ENCODE measurements at regions not wholly inside any gene's neighbourhood (a gene's known extent, or its start where the extent isn't known, plus 50 kb on each side); places are given as distances from the start of the nearest gene placed in this dataset.

DNA sequence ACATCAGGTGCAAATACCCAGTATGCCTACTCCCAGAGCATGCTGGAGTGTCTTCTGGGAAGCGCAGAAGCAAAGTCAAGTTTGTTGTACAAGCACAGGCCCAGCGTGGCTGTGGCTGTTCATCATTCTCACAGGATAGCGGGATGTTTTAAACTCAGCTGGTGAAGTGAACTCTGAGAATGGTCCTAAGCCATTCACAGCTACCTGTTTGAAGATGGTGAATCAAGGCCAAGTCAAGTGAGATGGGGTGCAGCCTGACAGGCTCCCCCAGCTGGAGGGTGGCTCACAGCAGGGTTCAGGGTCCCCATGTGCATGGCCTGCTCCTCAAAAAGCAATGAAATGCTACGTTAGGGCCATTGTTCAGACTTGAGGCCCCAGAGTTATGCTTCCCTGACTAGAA is 304.7 kb upstream of the FOXQ1 start:
- Histone ChIP-seq H3K4me3 (replicated peaks in 1 of 2; ENCODE audit: low read depth in 1 of 2, low read length in 2 of 2) (no peak overlapping the region), H3K36me3 (ENCODE audit: control insufficient read depth in 1 of 2, insufficient read depth in 2 of 2, low read length in 2 of 2) (no peaks in the 10 kb centered on the region), H3K9me3 (ENCODE audit: control insufficient read depth in 1 of 2, insufficient read depth in 1 of 2, low read depth in 1 of 2, low read length in 2 of 2) (no peaks in the 10 kb centered on the region), H3K9me2 (ENCODE audit: insufficient read depth) (no peaks in the 10 kb centered on the region), H3K27me3 (ENCODE audit: insufficient read depth, low read length) (peaks cover 19% of the 10 kb centered on the region), H3K79me2 (ENCODE audit: insufficient read depth, low read length) (no peaks in the 10 kb centered on the region), H3K4me1 (ENCODE audit: control insufficient read depth in 1 of 2, insufficient read depth in 2 of 2, low read length in 2 of 2) (peaks cover 3 to 10% of the 10 kb centered on the region in 2 experiments; a peak in 3 of 4 replicates), H4K20me1 (ENCODE audit: insufficient read depth) (no peaks in the 10 kb centered on the region), H3K4me2 (ENCODE audit: low read length) (no peak overlapping the region), H3K27ac (ENCODE audit: low read depth, low read length) (no peak overlapping the region), H2AFZ (ENCODE audit: low read depth, low read length, poor library complexity, severe bottlenecking) (no peak overlapping the region), H3K9ac (ENCODE audit: low read length) (no peak overlapping the region)
- CTCF ChIA-PET, result no interaction called here
- TF ChIP-seq JUND (IDR thresholded peaks at IDR 0.05), result no peak
- no peak for TF ChIP-seq RAD21 (IDR thresholded peaks at IDR 0.05; ENCODE audit: low read depth)
- TF ChIP-seq, protein P1, sequence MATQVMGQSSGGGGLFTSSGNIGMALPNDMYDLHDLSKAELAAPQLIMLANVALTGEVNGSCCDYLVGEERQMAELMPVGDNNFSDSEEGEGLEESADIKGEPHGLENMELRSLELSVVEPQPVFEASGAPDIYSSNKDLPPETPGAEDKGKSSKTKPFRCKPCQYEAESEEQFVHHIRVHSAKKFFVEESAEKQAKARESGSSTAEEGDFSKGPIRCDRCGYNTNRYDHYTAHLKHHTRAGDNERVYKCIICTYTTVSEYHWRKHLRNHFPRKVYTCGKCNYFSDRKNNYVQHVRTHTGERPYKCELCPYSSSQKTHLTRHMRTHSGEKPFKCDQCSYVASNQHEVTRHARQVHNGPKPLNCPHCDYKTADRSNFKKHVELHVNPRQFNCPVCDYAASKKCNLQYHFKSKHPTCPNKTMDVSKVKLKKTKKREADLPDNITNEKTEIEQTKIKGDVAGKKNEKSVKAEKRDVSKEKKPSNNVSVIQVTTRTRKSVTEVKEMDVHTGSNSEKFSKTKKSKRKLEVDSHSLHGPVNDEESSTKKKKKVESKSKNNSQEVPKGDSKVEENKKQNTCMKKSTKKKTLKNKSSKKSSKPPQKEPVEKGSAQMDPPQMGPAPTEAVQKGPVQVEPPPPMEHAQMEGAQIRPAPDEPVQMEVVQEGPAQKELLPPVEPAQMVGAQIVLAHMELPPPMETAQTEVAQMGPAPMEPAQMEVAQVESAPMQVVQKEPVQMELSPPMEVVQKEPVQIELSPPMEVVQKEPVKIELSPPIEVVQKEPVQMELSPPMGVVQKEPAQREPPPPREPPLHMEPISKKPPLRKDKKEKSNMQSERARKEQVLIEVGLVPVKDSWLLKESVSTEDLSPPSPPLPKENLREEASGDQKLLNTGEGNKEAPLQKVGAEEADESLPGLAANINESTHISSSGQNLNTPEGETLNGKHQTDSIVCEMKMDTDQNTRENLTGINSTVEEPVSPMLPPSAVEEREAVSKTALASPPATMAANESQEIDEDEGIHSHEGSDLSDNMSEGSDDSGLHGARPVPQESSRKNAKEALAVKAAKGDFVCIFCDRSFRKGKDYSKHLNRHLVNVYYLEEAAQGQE (IDR thresholded peaks at IDR 0.05; ENCODE audit: low read depth), result no peak
- no peak for TF ChIP-seq TCF7L2 (IDR thresholded peaks at IDR 0.05; ENCODE audit: borderline replicate concordance, extremely low read depth, insufficient read depth, insufficient read length)
- TF ChIP-seq SP1 (IDR thresholded peaks at IDR 0.05; ENCODE audit: low read depth), result no peak
- TF ChIP-seq, protein P2, sequence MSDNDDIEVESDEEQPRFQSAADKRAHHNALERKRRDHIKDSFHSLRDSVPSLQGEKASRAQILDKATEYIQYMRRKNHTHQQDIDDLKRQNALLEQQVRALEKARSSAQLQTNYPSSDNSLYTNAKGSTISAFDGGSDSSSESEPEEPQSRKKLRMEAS (IDR thresholded peaks at IDR 0.05), result no peak
- no peak for TF ChIP-seq ZFX (IDR thresholded peaks at IDR 0.05)
- TF ChIP-seq CTCF (IDR thresholded peaks at IDR 0.05 in 2 of 3, conservative IDR thresholded peaks at IDR 0.05 in 1 of 3; ENCODE audit: borderline replicate concordance in 1 of 3, insufficient read depth in 1 of 3, low read depth in 2 of 3, low read length in 2 of 3), result no peak
- no peak for TF ChIP-seq ZNF274 (IDR thresholded peaks at IDR 0.05; ENCODE audit: low read depth, low read length)
- TF ChIP-seq POLR2A (IDR thresholded peaks at IDR 0.05; ENCODE audit: borderline replicate concordance, extremely low read depth, insufficient read depth, insufficient read length), result no peak
- DNase-seq (ENCODE audit: low read depth, low spot score) (no peak), ATAC-seq (no peak)
- POLR2A ChIA-PET, result no interaction called here
- RAD21 ChIA-PET (ENCODE audit: low non-redundant PET in 1 of 2, low total read pairs in 2 of 2, uncharacterized antibody in 2 of 2, unreplicated experiment in 2 of 2), result no interaction called here
- intact Hi-C loops (cut with micrococcal nuclease), result no loop called here
- BruUV-seq (replicated peaks), result no TSS peak
